ENCODE measurements at regions not wholly inside any gene's neighbourhood (a gene's known extent, or its start where the extent isn't known, plus 50 kb on each side); places are given as distances from the start of the nearest gene placed in this dataset.
"Not testable (repeated sequence)": the region's sequence is repeated elsewhere in the genome, so short reads cannot be mapped to it uniquely, and the experiment has no call there.

DNA sequence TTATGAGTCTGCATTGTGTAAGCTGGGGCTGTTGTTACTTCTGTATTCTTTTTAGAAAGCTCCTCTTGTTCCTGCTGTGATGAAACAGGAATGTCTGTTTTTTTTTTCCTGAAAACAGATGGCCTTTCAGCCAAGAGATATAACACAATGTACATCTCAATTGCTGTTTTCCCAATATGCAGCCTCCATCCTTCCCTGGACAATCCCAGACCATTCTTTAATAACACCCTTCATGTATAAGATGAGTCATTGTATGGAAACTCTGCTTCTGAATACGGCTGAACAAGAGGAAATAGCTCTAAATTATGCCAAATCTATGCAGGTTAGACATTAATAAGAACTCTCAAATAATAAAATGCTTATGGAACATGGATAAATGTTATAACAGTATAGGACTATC, 60.2 kb upstream of the LRRC4C start:
- DNase-seq (ENCODE audit: low read depth): no peak

DNA sequence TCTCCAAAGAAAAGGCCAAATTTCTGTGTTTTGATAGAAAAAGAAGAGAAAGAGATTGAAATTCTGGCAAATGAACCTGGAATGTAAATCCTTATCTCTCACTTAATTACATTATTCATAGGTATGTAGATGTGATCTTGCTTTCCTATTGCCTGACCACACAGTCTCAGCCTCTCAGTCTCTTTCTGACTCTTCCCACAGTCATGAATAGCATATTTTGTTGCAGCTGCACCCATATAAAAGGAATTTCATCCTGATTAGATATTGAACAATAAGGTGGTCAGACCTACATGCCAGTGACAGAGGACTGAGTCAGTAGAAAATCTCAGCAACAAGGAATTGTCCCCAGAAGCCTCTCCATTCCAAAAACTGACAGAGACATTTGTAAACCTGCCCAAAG, 62.9 kb upstream of the LRRC4C start:
- peak; percentile 26 for DNase-seq (ENCODE audit: low read depth)

DNA sequence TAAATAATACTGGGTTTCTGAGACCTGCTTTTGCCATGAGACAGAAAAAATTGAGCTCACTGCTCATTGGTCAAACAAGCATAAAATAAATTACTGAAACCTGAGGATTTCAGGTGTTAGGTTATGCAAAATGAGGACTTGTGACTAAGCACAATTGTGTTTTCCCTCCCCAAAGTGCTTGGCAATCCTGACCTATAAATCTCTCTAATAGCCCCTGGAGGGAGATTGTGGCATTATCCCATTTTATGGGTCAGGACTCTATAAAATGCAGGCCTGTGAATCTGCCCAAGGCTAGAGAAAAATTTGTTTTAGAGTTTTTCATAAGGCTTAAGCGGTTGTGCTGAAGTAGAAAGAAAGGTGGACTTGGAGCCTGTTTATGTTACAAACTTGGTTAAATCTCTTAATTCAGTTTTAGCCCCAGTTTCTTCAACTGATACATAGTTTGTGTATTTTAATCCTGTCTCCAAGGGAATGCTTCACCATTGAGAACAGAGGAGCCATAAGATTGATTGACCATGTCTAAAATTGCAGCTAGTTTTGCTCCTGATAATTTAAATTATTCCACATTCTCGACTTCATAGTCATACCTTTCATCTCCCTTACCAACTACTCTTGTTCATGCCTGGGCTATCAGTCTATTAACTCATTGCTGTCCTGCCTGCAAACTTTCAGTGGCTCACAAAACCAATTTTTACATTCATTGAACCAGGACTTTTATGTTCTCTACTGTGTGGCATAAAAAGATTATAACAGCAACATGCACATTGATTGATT, 63.6 kb upstream of the LRRC4C start:
- DNase-seq (ENCODE audit: low read depth): peak; percentile 9

DNA sequence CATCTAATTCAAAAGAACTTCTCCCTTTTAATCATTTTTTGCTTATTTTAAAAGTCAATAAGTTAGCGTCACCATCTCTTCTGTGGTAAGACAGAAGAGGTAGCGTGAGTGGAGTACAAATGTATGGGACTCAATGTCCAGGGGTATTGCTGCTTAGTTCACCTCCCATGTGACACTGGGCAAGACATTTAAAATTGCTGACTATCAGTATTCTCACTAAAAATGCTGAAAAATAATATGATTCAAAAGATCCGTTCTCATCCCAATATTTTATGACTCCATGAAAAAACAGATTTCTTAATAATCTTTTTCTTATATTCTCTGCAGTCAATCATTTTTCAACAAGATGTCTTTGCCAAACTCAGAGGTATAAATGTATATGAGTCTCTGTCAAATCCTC, 68.1 kb upstream of the LRRC4C start:
- DNase-seq (ENCODE audit: low read depth): no peak

DNA sequence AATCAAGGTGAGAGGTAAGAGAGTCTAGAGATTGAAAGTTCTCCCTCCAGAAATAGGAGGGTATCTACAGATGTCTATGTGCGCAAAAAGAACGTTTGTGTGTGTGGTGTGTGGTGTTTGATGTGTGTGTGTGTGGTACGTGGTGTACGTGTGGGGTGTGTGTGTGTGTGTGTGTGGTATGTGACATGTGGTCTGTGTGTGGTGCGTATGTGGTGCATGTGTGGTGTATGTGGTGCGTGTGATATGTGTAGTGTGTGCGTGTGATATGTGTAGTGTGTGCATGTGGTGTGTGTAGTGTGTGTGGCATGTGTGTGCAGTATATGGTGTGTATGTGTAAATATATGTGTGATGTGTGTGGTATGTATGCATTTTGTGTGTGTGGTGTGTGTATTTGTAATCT, 73.0 kb upstream of the LRRC4C start:
- no peak for DNase-seq (ENCODE audit: low read depth)

DNA sequence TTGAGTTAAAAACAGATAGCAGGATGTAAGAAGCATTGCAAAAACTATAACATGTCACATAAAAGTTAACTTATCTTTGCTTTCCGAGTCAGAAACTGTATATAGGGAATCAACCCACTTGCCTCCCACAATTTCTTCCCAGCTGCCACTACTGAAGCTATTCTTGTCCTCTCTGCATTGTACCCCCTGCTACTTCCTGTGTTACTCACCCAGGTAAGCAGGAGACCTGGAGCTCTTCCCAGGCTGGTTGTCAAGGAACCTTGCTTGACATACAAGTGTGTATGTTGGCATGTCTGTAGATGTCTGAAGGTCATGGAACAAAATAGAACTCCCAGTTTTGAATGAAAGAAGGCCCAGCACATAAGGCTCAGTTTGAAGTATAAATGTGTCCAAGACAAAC, 74.3 kb upstream of the LRRC4C start:
- no peak for DNase-seq (ENCODE audit: low read depth)

DNA sequence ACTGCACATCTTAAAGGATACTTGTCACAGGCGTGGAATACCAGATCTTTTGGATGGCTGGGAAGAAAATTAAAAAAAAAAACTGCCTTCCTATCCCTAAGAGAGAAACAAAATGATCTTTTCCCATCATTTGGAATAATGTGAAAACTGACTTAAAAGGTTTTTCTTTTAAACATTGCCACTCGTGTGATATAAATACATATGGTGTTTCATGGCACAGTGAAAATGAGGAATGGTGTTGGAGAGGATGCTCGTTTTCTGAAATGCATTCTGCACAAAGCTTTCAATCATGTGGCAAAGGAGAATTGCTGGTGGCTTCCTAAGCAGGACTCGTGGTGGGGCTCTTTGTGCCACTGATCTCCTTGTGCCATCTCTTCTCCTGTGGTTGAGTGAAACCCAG, 74.9 kb upstream of the LRRC4C start:
- no peak for DNase-seq (ENCODE audit: low read depth)

DNA sequence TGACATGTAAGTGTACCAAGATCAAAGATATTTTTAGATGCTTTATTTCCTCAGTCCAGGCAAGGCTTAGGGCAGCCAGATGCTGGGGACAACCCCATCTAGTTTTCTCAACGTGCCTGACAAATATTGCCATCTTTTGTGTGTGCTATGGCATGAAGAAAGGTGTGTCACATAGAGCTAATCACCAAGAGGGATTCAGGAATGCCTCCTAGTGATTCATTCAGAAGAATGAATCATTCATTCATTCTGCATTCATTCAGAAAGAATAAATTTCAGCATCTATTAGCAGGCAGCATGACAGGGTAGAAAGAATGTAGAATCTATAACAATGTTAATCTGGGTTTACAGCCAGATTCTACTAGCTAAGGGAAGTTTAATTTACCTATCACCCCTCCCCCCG, 75.4 kb upstream of the LRRC4C start:
- DNase-seq (ENCODE audit: low read depth): no peak

DNA sequence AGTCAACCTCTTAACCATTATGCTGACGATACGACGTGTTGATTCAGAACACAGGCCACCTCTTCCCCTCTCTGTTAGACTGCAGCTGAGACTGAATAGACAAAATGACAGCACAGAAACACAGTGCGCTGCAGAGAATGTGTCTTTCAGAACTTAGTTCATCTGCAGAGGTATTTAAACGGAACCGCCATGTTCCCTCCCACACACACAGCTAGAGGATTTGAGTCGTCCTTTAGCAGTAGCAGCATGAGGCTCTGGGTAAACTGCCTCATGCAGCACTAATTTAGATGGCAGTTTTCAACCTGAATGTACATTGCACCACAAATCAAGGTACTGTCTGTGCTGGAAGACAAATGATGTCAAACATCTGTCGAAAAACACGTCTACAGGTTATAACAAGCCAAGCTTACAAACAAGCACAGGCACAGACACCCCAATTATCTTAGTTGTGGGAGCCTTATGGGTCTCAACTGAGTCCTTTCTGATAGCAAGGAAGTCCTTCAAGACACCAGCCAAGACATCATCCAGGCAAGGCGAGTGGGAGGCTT, 76.6 kb upstream of the LRRC4C start:
- no peak for DNase-seq (ENCODE audit: low read depth)

DNA sequence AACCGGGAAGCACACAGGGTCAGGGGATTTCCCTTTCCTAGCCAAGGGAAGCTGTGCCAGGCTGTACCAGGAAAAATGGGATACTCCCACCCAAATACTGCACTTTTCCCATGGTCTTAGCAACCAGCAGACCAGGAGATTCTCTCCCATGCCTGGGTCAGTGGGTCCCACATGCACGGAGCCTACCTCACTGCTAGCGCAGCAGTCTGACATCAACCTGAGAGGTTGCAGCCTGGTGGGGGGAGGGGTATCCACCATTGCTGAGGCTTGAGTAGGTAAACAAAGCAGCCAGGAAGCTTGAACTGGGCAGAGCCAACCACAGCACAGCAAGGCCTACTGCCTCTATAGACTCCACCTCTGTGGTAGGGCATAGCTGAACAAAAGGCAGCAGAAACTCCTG, 85.5 kb upstream of the LRRC4C start:
- not testable (repeated sequence) for DNase-seq (ENCODE audit: low read depth)

DNA sequence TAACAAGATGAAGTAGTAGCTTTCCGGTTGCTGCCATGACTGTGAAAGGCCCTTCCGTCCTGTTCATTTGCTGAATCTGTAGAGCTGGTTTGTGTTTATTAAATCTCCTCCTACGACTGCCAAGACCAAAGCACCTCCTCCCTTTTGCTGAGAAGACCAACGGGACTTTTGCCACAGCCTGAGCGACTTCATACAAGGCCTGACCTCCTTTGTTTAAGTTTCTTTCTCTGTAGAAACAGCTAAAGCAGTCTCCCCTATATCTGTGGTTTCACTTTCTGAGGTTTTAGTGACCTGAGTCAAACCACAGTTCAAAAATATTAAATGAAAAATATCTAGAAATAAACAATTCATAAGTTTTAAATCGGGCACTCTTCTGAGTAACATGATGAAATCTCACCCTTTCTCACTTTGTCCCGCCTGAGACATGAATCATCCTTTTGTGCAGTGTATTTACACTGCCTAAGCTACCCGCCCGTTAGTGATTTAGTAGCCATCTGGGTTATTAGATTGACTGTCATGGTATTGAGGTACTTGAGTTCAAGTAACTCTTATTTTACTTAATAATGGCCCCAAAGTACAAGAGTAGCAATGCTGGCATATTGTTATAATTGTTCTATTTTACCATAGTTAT, 119.1 kb upstream of the LRRC4C start:
- DNase-seq (ENCODE audit: low read depth): no peak

DNA sequence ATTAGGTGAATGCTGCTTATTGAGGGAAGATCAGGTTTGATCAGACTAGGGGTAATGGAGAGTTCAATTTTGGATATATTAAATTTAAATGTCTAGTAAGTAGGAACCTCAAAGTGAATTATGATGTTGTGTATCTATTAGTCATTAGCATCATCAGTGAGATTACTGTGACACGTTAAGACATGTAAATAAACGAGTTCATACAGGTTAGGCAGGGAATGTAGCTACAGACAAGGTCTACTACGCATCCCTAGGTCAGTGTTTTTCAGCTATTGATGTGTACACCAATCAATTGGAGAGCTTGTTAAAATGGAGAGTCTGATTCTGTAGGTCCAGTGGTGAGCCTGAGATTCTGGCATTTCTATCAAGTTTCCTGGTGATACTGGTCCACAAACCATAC, 120.1 kb upstream of the LRRC4C start:
- no peak for DNase-seq (ENCODE audit: low read depth)

DNA sequence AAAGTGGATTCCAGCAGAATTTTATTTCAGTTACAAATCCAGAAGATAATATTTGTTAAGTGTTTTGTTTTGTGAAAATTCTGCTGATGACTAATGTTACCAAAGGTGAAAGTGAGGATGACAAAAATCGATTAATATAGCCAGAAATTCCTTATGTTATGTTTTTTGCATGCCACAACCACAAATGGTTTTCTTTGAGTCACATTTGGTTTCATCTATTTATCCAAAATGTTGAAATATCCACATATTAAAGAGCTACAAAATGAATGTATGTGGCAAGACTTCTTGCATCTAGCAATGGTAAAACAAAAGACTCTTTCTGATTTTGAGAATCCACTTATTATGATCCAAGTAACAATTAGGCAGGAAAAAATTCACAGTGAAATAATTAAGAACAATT, 150.1 kb upstream of the LRRC4C start:
- no peak for DNase-seq (ENCODE audit: low read depth)

DNA sequence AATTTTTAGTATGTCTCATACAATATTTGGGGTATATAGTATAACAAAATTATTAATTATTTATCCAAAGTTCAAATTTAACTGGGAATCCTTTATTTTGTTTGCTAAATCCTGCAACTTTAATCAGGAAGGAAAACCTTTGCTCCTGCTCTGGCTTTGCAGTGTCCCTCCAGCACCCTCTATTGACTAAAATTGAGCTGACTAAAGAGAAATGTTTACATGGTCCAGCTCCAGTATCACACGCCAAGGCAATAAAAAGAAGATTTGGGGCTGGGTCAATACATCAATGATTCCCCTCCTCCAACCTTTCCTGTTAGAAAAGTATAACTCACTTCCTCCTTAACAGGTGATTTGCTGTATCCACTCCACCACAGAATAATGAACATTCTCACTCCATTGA, 153.0 kb upstream of the LRRC4C start:
- DNase-seq (ENCODE audit: low read depth): no peak

DNA sequence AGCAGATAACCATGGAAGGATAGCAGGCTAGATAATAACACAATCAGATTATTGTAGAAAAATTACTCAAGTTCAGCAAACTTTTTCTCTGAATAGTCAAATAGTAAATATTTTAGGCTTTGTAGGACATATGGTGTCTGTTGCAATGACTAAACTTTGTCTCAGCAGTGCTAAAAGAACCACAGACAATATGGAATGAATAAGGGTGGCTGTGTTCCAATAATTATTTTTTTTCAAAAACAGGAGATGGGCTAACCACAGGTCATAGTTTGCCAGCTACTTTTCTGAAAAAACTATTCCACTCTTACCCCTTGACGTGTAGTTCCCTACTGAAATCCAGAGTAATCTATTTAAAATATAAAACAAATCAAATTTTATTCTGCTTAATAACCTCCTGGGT, 153.9 kb upstream of the LRRC4C start:
- DNase-seq (ENCODE audit: low read depth): peak; percentile 17

DNA sequence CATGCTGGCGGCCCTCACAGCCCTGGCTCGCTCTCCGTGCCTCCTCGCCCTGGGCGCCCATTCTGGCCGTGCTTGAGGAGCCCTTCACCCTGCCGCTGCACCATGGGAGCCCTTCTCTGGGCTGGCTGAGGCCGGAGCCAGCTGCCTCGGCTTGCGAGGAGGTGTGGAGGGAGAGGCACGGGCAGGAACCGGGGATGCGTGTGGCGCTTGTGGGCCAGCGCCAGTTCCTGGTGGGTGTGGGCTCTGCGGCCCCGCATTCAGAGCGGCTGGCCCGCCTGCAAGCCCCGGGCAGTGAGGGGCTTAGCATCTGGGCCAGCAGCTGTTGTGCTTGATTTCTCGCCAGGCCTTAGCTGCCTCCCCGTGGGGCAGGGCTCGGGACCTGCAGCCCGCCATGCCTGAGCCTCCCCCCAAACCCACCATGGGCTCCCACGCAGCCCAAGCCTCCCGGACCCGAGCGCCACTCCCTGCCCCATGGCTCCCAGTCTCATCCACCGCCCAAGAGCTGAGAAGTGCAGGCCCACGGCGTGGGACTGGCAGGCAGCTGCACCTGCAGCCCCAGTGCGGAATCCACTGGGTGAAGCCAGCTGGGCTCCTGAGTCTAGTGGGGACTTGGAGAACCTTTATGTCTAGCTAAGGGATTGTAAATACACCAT, 163.4 kb upstream of the LRRC4C start:
- no peak for DNase-seq (ENCODE audit: low read depth)

DNA sequence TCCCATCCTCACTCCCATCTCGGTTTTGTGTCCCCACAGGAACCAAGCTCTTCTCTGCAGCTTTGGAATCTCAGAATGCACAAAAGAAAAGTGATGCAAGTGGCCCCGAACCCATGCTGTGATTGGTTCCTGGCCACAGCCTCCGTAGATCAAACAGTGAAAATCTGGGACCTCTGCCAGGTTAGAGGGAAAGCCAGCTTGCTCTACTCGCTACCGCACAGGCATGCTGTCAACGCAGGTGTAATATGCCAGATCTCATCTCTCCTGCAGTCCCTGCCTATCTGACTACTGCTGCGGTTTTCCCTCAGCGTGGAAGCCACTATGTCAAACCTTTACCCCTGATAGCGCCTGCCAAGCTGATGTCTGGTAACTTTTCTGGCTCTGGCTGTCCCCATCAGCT, 200.5 kb upstream of the LRRC4C start:
- no peak for DNase-seq (ENCODE audit: low read depth)

DNA sequence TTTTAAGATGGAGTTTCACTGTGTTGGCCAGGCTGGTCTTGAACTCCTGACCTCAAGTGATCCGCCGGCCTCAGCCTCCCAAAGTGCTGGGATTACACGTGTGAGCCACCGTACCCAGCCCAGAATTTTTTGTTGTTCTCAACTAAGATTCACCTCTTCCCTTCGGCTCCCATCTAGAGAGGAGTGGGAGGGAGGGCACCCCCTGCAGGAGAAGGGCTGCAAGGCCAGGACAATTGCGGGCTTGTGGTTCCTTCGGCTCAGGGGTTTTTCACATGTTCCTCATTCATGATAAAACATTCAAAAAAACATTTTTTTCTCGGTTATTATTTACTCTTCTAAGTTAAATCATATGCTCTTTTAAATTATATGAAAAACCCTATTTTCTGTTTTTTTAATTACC, 201.1 kb upstream of the LRRC4C start:
- no peak for DNase-seq (ENCODE audit: low read depth)

DNA sequence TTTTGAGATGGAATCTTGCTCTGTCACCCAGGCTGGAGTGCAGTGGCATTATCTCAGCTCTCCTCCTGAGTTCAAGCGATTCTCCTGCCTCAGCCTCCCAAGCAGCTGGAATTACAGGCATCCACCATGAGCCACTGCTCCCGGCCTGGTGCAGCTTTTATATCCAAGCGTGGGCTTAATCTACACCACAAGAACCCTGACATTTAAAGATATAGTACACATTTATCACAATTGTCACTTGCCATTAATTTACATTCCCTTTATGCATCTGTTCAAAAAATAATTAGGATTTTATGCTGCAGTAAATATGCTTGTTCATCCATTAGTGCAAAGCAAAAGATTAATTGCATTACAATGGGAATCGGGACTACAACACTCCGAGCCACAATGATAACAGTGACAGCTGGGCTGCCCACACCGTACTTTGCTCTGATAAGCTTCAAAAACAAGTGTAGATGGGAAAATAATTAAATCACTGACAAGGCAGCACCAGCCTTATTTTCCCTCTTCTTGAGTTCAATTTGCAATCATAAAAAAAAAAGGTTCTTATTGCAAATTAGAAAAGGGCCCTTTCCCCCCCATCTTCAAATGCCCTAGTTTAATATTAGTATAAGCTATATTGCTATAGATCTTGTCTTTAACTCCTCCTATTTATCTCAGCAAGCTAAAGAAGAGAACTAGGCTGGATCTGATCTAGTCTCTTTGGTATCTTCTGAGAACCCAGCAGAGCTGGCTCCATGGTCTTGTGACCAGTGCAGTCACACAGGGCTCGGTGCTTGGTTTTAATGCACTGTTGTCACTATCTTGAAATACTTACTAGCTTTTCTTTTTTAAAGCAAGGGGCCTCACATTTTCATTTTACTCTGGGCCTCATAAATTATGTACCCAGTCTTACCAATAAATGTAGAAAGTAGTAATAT, 206.2 kb upstream of the LRRC4C start:
- DNase-seq (ENCODE audit: low read depth): no peak

DNA sequence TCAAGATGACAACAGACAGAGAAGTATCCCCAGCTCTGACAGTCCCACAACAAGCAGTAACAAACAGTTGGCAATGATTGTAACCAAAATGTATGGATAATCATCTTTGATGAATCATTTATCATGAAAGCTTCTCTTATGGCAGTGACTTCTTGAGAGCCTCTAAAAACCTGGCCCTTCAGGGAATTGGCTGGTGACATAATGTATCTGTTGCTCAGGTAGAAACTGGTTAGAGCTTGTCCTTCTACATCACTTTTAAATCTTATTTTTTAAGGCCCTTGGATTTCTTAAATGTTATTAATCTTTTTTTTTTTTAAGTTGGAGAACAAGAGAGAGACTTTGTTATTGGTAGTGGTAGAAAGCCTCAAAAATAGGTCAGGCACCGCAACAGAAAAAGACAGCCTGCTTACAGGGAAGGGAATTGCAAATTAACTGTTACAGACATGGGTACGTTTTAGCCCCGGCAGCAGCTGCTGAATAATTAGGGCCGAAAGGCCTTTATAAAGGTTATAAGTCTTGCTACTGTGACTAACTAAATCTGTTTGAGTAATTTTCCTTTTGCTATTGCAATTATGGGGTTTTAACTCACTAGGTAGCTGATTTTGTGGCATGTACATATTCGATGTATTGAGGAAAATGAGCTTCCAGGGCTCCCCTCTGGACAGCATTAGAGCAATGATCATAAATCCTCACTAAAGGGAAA, 207.7 kb upstream of the LRRC4C start:
- no peak for DNase-seq (ENCODE audit: low read depth)

DNA sequence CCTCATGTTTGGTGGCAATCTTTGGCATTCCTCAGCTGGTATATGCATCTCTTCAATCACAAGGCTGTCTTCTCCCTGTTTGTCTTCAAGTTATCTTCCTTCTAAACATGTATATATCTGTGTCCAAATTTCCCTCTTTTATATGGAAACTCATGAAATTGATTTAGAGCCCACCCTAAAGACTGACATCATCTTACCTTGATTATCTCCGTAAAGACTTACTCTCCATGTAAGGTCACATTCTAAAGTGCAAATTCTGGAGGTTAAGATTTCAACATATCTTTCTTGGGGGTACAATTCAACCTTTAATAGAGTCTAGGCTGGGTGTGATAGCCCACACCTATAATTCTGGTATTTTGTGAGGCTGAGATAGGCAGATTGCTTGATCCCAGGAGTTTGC, 215.8 kb upstream of the LRRC4C start:
- DNase-seq (ENCODE audit: low read depth): no peak

DNA sequence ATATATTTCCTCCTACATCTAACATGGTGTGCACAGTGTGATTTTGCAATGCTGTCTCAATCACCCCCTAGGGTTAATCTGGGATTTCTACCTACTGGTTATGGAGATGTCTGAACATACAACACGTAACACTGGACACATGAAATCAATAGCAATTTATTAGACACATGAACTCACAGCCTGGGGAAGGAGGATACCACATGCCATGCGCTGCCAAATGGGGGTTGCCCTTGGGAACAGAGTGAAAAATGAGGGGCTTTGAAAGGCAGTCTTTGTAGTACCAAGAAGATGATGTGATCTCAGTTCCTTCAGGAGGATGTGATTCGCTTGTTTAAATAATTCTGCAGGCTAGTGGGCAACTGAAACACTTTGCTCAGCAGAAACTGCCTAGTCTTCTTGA, 253.6 kb upstream of the LRRC4C start:
- DNase-seq (ENCODE audit: low read depth): no peak

Data from GM04503 (cell line).